NT2/D1 (cell line): ENCODE measurements at regions not wholly inside any gene's neighbourhood (a gene's known extent, or its start where the extent isn't known, plus 50 kb on each side); places are given as distances from the start of the nearest gene placed in this dataset.

Experiments used
- YY1 ChIP-seq: IDR thresholded peaks from 2 replicates; pipeline ENCODE4 v1.6.1; 2011; ENCODE audit not compliant: insufficient read length, insufficient read depth
- ZNF274 ChIP-seq: IDR thresholded peaks from 2 replicates; pipeline ENCODE4 v1.6.1; 2011; ENCODE audit warnings: mild to moderate bottlenecking, low read depth, low read length

GRCh38 chr6:10073341-10073740 lies 341.5 kb downstream of the TFAP2A start:
- TF ChIP-seq ZNF274 (no peak), YY1 (no peak)
